ENCODE measurements at regions not wholly inside any gene's neighbourhood (a gene's known extent, or its start where the extent isn't known, plus 50 kb on each side); places are given as distances from the start of the nearest gene placed in this dataset.
"Not testable (repeated sequence)": the region's sequence is repeated elsewhere in the genome, so short reads cannot be mapped to it uniquely, and the experiment has no call there.

DNA sequence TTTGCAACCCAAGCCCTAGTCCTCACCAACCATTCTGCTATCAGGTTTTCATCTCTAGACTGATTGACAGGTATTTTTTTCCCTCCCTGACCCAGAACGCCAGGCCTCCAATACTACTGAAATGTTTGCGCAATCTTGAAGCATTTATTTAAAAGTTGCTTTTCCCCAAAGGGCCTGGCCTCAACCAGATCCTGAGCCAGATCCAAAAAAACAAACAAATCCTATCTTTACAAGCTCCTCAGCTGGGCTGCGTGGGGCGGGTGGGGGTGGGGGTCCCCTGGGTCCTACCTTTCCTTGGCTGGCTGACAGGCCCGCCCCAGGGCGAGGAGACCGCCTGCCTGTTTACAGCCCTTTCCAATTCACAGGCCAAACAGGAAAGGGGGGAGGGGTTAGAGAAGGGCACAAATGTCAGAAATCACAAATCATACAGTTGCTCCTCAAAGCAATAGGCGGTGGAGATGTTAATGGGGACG lies 98.8 kb downstream of the FOXD2 start:
- Histone ChIP-seq H3K4me2 (ENCODE audit: low read length) (no peak overlapping the region), H3K9me2 (replicated peaks; ENCODE audit: low read length) (no peaks in the 10 kb centered on the region), H3K4me3 (ENCODE audit: low read length) (no peak overlapping the region), H3K4me1 (ENCODE audit: insufficient read depth, low read length) (no peaks in the 10 kb centered on the region), H4K20me1 (ENCODE audit: low read length) (no peaks in the 10 kb centered on the region), H3F3A (ENCODE audit: low read length, unreplicated experiment) (no peaks in the 10 kb centered on the region), H2AFZ (ENCODE audit: low read length) (no peak overlapping the region), H3K9ac (ENCODE audit: low read length) (no peak overlapping the region), H3K36me3 (ENCODE audit: low read depth, low read length) (no peaks in the 10 kb centered on the region), H3K9me3 (ENCODE audit: low read length) (no peaks in the 10 kb centered on the region), H3K27me3 (ENCODE audit: low read length) (no peaks in the 10 kb centered on the region), H3K79me2 (ENCODE audit: low read length) (no peaks in the 10 kb centered on the region), H3K27ac (ENCODE audit: low read length) (no peak overlapping the region)
- ChIA-PET POLR2A (ENCODE audit: unreplicated experiment) (no interaction called here), CTCF (no interaction called here)
- intact Hi-C loops (cut with micrococcal nuclease) = no loop called here
- no TSS peak for BruUV-seq (replicated peaks)
- TF ChIP-seq EZH2 (IDR thresholded peaks at IDR 0.05; ENCODE audit: low read length, unreplicated experiment) (no peak), EZH2phosphoT487 (IDR thresholded peaks at IDR 0.05; ENCODE audit: borderline replicate concordance, low read length) (no peak)
- TF ChIP-seq, protein P1, sequence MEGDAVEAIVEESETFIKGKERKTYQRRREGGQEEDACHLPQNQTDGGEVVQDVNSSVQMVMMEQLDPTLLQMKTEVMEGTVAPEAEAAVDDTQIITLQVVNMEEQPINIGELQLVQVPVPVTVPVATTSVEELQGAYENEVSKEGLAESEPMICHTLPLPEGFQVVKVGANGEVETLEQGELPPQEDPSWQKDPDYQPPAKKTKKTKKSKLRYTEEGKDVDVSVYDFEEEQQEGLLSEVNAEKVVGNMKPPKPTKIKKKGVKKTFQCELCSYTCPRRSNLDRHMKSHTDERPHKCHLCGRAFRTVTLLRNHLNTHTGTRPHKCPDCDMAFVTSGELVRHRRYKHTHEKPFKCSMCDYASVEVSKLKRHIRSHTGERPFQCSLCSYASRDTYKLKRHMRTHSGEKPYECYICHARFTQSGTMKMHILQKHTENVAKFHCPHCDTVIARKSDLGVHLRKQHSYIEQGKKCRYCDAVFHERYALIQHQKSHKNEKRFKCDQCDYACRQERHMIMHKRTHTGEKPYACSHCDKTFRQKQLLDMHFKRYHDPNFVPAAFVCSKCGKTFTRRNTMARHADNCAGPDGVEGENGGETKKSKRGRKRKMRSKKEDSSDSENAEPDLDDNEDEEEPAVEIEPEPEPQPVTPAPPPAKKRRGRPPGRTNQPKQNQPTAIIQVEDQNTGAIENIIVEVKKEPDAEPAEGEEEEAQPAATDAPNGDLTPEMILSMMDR (conservative IDR thresholded peaks at IDR 0.05; ENCODE audit: low read depth, low read length) = no peak
- DNase-seq (no peak), ATAC-seq (no peak)

DNA sequence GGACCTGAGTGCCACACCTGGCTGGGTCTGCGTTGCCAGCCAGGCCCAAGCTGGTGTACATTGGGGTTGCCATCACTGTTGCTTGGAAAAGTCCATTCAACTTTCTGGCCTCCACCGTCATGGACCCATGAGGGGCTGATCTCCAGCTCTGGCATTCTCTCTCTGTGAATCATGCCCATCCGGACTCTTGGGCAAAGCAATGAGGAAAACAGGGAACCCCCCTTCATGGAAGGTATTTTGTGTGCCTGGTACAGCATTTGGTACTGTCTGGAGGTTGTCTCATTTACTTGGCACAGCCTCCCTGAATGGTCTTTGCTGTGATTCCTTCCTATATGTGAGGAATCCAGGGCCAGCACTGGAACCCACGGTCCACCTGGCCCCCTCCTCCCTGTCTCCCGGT lies 99.4 kb downstream of the FOXD2 start:
- intact Hi-C loops (cut with micrococcal nuclease) = no loop called here

DNA sequence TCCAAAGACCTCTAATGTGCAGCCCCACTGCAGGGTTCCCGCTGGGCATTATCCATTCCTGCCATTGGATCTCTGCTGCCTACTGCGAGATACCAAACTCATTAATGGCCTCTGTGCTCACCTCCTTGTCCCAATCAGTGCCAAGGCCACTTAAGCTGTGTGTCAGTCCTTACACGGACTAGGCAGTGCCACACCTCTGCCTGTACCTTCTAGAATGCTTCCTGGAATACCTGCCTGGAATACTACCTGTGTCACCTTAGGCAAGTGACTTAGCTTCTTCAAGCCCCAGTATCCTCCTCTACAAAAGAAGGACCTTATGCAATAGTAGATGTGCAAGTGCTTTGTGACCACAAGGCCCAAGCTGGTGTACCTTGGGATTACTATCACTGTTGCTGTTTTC lies 100.1 kb downstream of the FOXD2 start:
- Histone ChIP-seq H3K4me3 (ENCODE audit: low read length) (no peak overlapping the region), H3K36me3 (ENCODE audit: low read depth, low read length) (no peaks in the 10 kb centered on the region), H3K9me3 (ENCODE audit: low read length) (no peaks in the 10 kb centered on the region), H3K4me2 (ENCODE audit: low read length) (no peak overlapping the region), H4K20me1 (ENCODE audit: low read length) (no peaks in the 10 kb centered on the region), H2AFZ (ENCODE audit: low read length) (no peak overlapping the region), H3K27ac (ENCODE audit: low read length) (no peak overlapping the region), H3F3A (ENCODE audit: low read length, unreplicated experiment) (no peaks in the 10 kb centered on the region), H3K4me1 (ENCODE audit: insufficient read depth, low read length) (no peaks in the 10 kb centered on the region), H3K9me2 (replicated peaks; ENCODE audit: low read length) (no peaks in the 10 kb centered on the region), H3K79me2 (ENCODE audit: low read length) (no peaks in the 10 kb centered on the region), H3K27me3 (ENCODE audit: low read length) (no peaks in the 10 kb centered on the region), H3K9ac (ENCODE audit: low read length) (no peak overlapping the region)
- BruUV-seq (replicated peaks) = no TSS peak
- ChIA-PET CTCF (no interaction called here), POLR2A (ENCODE audit: unreplicated experiment) (no interaction called here)
- no peak for DNase-seq
- no peak for TF ChIP-seq EZH2phosphoT487 (IDR thresholded peaks at IDR 0.05; ENCODE audit: borderline replicate concordance, low read length)
- TF ChIP-seq EZH2 (IDR thresholded peaks at IDR 0.05; ENCODE audit: low read length, unreplicated experiment) = no peak
- TF ChIP-seq, protein P1 (conservative IDR thresholded peaks at IDR 0.05; ENCODE audit: low read depth, low read length) = no peak
- intact Hi-C loops (cut with micrococcal nuclease) = no loop called here
- ATAC-seq = no peak

More for the DNA sequence above, 99.4 kb downstream of the FOXD2 start:
- CTCF ChIA-PET = no interaction called here
- no peak for TF ChIP-seq EZH2phosphoT487 (IDR thresholded peaks at IDR 0.05; ENCODE audit: borderline replicate concordance, low read length)
- TF ChIP-seq, protein P1 (conservative IDR thresholded peaks at IDR 0.05; ENCODE audit: low read depth, low read length) = no peak
- TF ChIP-seq EZH2 (IDR thresholded peaks at IDR 0.05; ENCODE audit: low read length, unreplicated experiment) = no peak
- Histone ChIP-seq H3K27me3 (ENCODE audit: low read length) (no peaks in the 10 kb centered on the region), H3K9ac (ENCODE audit: low read length) (no peak overlapping the region), H4K20me1 (ENCODE audit: low read length) (no peaks in the 10 kb centered on the region), H3K79me2 (ENCODE audit: low read length) (no peaks in the 10 kb centered on the region), H3K9me2 (replicated peaks; ENCODE audit: low read length) (no peaks in the 10 kb centered on the region), H3K9me3 (ENCODE audit: low read length) (no peaks in the 10 kb centered on the region), H2AFZ (ENCODE audit: low read length) (no peak overlapping the region), H3K27ac (ENCODE audit: low read length) (no peak overlapping the region), H3K4me2 (ENCODE audit: low read length) (no peak overlapping the region), H3K4me3 (ENCODE audit: low read length) (no peak overlapping the region), H3K4me1 (ENCODE audit: insufficient read depth, low read length) (no peaks in the 10 kb centered on the region), H3F3A (ENCODE audit: low read length, unreplicated experiment) (no peaks in the 10 kb centered on the region), H3K36me3 (ENCODE audit: low read depth, low read length) (no peaks in the 10 kb centered on the region)
- ATAC-seq = no peak
- POLR2A ChIA-PET (ENCODE audit: unreplicated experiment) = no interaction called here
- DNase-seq = no peak
- no TSS peak for BruUV-seq (replicated peaks)

DNA sequence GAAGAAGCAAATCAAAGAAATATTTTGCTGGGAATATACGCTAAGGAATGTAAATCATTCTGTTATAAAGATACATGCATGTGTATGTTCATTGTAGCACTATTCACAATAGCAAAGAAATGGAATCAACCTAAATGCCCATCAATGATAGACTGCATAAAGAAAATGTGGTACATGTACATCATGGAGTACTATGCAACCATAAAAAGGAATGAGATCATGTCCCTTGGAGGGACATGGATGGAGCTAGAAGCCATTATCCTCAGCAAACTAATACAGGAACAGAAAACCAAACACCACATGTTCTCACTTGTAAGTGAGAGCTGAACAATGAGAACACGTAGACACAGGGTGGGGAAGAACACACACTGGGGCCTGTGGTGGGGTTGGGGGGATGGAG lies 100.7 kb downstream of the FOXD2 start:
- H3K27me3 ChIP-seq (ENCODE audit: low read length); DNase-seq; BruUV-seq (replicated peaks); H4K20me1 ChIP-seq (ENCODE audit: low read length); H3K4me2 ChIP-seq (ENCODE audit: low read length); H3K9me2 ChIP-seq (replicated peaks; ENCODE audit: low read length); H3K36me3 ChIP-seq (ENCODE audit: low read depth, low read length); H3K4me3 ChIP-seq (ENCODE audit: low read length); H3K4me1 ChIP-seq (ENCODE audit: insufficient read depth, low read length); H3F3A ChIP-seq (ENCODE audit: low read length, unreplicated experiment); H3K9me3 ChIP-seq (ENCODE audit: low read length); ATAC-seq; H2AFZ ChIP-seq (ENCODE audit: low read length); CTCF ChIA-PET; intact Hi-C loops (cut with micrococcal nuclease); H3K9ac ChIP-seq (ENCODE audit: low read length); H3K27ac ChIP-seq (ENCODE audit: low read length); H3K79me2 ChIP-seq (ENCODE audit: low read length); POLR2A ChIA-PET (ENCODE audit: unreplicated experiment): not testable (repeated sequence)

DNA sequence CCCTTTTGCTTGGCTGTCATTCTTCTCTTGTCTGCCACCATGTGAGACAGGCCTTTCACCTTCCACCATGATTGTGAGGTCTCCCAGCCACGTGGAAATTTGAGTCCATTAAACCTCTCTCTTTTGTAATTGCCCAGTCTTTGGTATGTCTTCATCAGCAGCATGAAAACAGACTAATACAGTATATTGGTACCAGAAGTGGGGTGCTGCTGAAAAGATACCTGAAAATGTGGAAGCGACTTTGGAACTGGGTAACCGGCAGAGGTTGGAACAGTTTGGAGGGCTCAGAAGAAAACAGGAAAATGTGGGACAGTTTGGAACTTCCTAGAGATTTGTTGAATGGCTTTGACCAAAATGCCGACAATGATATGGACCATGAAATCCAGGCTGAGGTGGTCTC lies 103.9 kb downstream of the FOXD2 start:
- not testable (repeated sequence) for BruUV-seq (replicated peaks); H3K36me3 ChIP-seq (ENCODE audit: low read depth, low read length); H2AFZ ChIP-seq (ENCODE audit: low read length)

More for the DNA sequence above, 103.9 kb downstream of the FOXD2 start:
- H3F3A ChIP-seq (ENCODE audit: low read length, unreplicated experiment); intact Hi-C loops (cut with micrococcal nuclease); H3K4me1 ChIP-seq (ENCODE audit: insufficient read depth, low read length); H3K9me2 ChIP-seq (replicated peaks; ENCODE audit: low read length); H3K9ac ChIP-seq (ENCODE audit: low read length); H3K27me3 ChIP-seq (ENCODE audit: low read length); H3K4me2 ChIP-seq (ENCODE audit: low read length); H3K79me2 ChIP-seq (ENCODE audit: low read length); H3K9me3 ChIP-seq (ENCODE audit: low read length); H3K27ac ChIP-seq (ENCODE audit: low read length); H4K20me1 ChIP-seq (ENCODE audit: low read length); POLR2A ChIA-PET (ENCODE audit: unreplicated experiment); DNase-seq; H3K4me3 ChIP-seq (ENCODE audit: low read length); CTCF ChIA-PET; ATAC-seq: not testable (repeated sequence)
